ENCODE measurements at regions not wholly inside any gene's neighbourhood (a gene's known extent, or its start where the extent isn't known, plus 50 kb on each side); places are given as distances from the start of the nearest gene placed in this dataset.

GRCh38 chr15:29475096-29475495 is 205.5 kb upstream of the NSMCE3 start (continued):
- TF ChIP-seq CTCF (IDR thresholded peaks at IDR 0.05; ENCODE audit: low read depth, low read length, missing input control): no peak
- no peak for TF ChIP-seq FOXA1 (IDR thresholded peaks at IDR 0.05)
- TF ChIP-seq MAX (IDR thresholded peaks at IDR 0.05): no peak
- no peak for TF ChIP-seq RAD21 (IDR thresholded peaks at IDR 0.05)
- no peak for TF ChIP-seq GABPA (IDR thresholded peaks at IDR 0.05 in 1 of 2, conservative IDR thresholded peaks at IDR 0.05 in 1 of 2)

- TF ChIP-seq CTCF (IDR thresholded peaks at IDR 0.05; ENCODE audit: low read depth, low read length, missing input control) (no peak), YY1 (IDR thresholded peaks at IDR 0.05) (no peak), HNF4A (conservative IDR thresholded peaks at IDR 0.05) (no peak), NR2F2 (IDR thresholded peaks at IDR 0.05) (no peak), ZBTB33 (IDR thresholded peaks at IDR 0.05) (no peak), ATF3 (IDR thresholded peaks at IDR 0.05) (no peak), JUND (IDR thresholded peaks at IDR 0.05) (no peak), TAF1 (conservative IDR thresholded peaks at IDR 0.05) (no peak), RXRA (IDR thresholded peaks at IDR 0.05) (no peak), RAD21 (IDR thresholded peaks at IDR 0.05) (no peak), FOXA2 (IDR thresholded peaks at IDR 0.05) (no peak), EGR1 (IDR thresholded peaks at IDR 0.05; ENCODE audit: low read depth in 2 of 2) (no peak), REST (IDR thresholded peaks at IDR 0.05) (no peak), MAX (IDR thresholded peaks at IDR 0.05) (no peak), GABPA (IDR thresholded peaks at IDR 0.05 in 1 of 2, conservative IDR thresholded peaks at IDR 0.05 in 1 of 2) (no peak), FOXA1 (IDR thresholded peaks at IDR 0.05) (no peak), HNF4G (IDR thresholded peaks at IDR 0.05) (no peak)
- H3K4me1 ChIP-seq (ENCODE audit: control insufficient read depth in 4 of 4, insufficient read depth in 4 of 4, low read length in 3 of 4): peaks cover 2 to 9% (median 2%) of the 10 kb centered on the region in 4 donors
- H3K36me3 ChIP-seq (ENCODE audit: control insufficient read depth in 4 of 4, insufficient read depth in 3 of 4, low read depth in 1 of 4, low read length in 3 of 4): no peaks in the 10 kb centered on the region
- WGBS: 90% methylated on average over 17 of the region's 17 CpGs
- no peak overlapping the region for H3K4me3 ChIP-seq (ENCODE audit: low read depth in 1 of 3, low read length in 3 of 3)
- H3K27ac ChIP-seq (ENCODE audit: low read depth in 1 of 2, low read length in 2 of 2): no peak overlapping the region
- DNase-seq (ENCODE audit: low spot score): no peak
- H3K27me3 ChIP-seq (ENCODE audit: control insufficient read depth in 4 of 4, insufficient read depth in 4 of 4, low read length in 3 of 4): no peaks in the 10 kb centered on the region
- H3K9me3 ChIP-seq (ENCODE audit: control insufficient read depth in 4 of 4, low read length in 3 of 4): no peaks in the 10 kb centered on the region
- no peak overlapping the region for H3K9ac ChIP-seq (ENCODE audit: low read depth in 1 of 2, low read length in 2 of 2)
Observed at GRCh38 chr15:29473621-29474105, 204.0 kb upstream of the NSMCE3 start.

Measured in liver (tissue), 8 donors.